ENCODE measurements at regions not wholly inside any gene's neighbourhood (a gene's known extent, or its start where the extent isn't known, plus 50 kb on each side); places are given as distances from the start of the nearest gene placed in this dataset.
"Not testable (repeated sequence)": the region's sequence is repeated elsewhere in the genome, so short reads cannot be mapped to it uniquely, and the experiment has no call there.

DNA sequence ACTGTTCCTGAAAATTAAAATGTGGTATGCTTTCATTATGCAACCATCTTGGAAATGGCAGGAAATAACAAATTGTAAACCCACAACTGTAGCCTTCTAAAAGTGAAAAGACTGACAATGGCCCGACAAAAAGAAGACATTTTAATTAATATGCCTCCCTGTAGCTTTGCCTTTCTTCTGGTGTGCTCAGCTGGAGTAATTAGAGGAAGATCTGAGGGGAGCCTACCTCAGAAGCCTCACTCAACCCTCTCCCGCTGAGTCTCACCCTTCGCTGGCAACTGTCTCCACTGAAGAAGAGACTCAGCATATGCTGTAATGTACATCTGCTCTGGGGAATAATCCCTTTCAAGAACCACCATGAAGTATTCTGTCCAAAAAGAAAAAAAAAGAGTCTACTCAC is 104.7 kb upstream of the SETMAR start:
- intact Hi-C loops (cut with DNase I) = no loop called here
- Histone ChIP-seq H3K27me3 (no peaks in the 10 kb centered on the region), H3K36me3 (no peaks in the 10 kb centered on the region), H3K9me3 (no peaks in the 10 kb centered on the region), H3K27ac (no peak overlapping the region), H3K4me3 (no peak overlapping the region), H3K4me1 (no peaks in the 10 kb centered on the region)
- DNase-seq = no peak
- TF ChIP-seq EP300 (IDR thresholded peaks at IDR 0.05) = no peak
- no peak for TF ChIP-seq POLR2AphosphoS5 (IDR thresholded peaks at IDR 0.05)
- no peak for TF ChIP-seq POLR2A (IDR thresholded peaks at IDR 0.05)
- TF ChIP-seq CTCF (IDR thresholded peaks at IDR 0.05) = no peak
- 89 to 92% methylated on average over 3 of the region's 3 CpGs for WGBS, 2 donors

DNA sequence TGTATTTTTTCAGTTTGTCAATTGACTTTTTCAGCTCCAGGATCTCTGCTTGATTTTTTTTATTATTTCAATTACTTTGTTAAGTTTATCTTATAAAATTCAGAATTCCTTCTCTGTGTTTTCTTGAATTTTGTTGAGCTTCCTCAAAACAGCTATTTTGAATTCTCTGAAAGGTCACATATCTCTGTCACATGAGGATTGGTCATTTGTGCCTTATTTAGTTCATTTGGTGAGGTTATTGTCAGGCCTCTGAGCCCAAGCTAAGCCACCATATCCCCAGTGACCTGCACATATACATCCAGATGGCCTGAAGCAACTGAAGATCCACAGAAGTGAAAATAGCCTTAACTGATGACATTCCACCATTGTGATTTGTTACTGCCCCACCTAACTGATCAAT is 98.4 kb upstream of the SETMAR start:
- H3K4me1 ChIP-seq; H3K4me3 ChIP-seq; intact Hi-C loops (cut with DNase I); H3K36me3 ChIP-seq; DNase-seq; H3K9me3 ChIP-seq; H3K27me3 ChIP-seq; H3K27ac ChIP-seq: not testable (repeated sequence)

DNA sequence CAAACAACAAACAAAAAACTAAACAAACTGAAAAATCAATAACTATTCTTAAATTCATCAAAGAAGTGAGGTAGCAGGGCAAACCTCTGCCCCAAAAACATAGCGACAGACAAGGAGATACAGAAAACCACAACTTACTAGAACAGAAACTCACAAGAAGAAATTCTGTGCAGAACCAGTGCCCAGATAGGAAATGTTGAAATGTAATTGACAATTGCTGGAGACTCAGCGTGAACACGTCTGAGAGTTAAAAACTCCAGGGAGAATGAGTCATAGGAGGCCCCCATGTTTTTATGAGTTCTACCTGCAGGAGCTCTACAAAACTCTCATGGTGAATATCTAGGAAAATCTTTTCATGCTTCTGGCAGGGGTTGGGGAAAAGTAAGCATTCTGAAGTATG is 95.5 kb upstream of the SETMAR start:
- Histone ChIP-seq H3K9me3 (no peaks in the 10 kb centered on the region), H3K4me1 (no peaks in the 10 kb centered on the region), H3K27ac (no peak overlapping the region), H3K4me3 (no peak overlapping the region), H3K27me3 (no peaks in the 10 kb centered on the region), H3K36me3 (no peaks in the 10 kb centered on the region)
- DNase-seq = no peak
- intact Hi-C loops (cut with DNase I) = no loop called here
- TF ChIP-seq POLR2AphosphoS5 (IDR thresholded peaks at IDR 0.05) (no peak), CTCF (IDR thresholded peaks at IDR 0.05) (no peak), EP300 (IDR thresholded peaks at IDR 0.05) (no peak), POLR2A (IDR thresholded peaks at IDR 0.05) (no peak)
- WGBS, 2 donors = 39 to 49% methylated on average over 3 of the region's 3 CpGs

DNA sequence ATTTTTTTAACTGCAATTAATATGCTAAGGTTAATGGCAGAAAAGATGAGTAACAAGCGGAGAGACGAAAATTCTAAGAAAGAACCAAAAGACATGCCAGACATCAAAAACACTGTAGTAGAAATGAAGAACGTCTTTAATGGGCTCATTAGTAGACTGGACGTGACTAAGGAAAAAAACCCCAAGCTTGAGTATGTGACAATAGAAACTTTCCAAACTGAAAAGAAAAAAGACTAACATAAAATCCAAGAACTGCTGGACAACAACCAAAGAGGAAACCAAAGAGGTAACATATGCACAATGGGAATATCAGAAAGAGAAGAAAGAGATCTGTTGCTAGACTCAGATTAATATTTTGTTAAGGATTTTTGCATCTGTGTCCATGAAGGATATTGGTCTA is 94.6 kb upstream of the SETMAR start:
- H3K36me3 ChIP-seq = no peaks in the 10 kb centered on the region
- DNase-seq = no peak
- H3K4me1 ChIP-seq = no peaks in the 10 kb centered on the region
- WGBS, 2 donors = 85 to 86% methylated on average over 4 of the region's 4 CpGs
- no peaks in the 10 kb centered on the region for H3K9me3 ChIP-seq
- no peaks in the 10 kb centered on the region for H3K27me3 ChIP-seq
- intact Hi-C loops (cut with DNase I) = no loop called here
- no peak overlapping the region for H3K4me3 ChIP-seq
- TF ChIP-seq POLR2AphosphoS5 (IDR thresholded peaks at IDR 0.05) (no peak), EP300 (IDR thresholded peaks at IDR 0.05) (no peak)
- no peak overlapping the region for H3K27ac ChIP-seq

DNA sequence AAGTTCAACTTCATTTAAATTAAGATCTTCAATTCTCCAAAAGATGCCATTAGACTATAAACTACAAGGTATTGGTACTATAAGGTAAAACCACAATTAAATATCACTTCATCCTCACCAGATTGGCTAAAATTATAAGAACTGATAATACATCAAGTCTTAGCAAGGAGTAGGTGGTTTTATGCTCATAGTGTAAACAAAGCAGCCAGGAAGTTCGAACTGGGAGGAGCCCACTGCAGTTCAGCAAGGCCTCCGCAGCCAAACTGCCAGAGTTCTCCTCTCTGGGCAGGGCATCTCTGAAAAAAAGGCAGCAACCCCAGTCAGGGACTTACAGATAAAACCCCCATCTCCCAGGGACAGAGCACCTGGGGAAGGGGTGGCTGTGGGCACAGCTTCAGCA is 91.6 kb upstream of the SETMAR start:
- Histone ChIP-seq H3K4me1 (no peaks in the 10 kb centered on the region), H3K9me3 (peaks cover 0 to 1% (median 0%) of the 10 kb centered on the region in 4 donors), H3K27me3 (no peaks in the 10 kb centered on the region), H3K36me3 (no peaks in the 10 kb centered on the region), H3K4me3 (no peak overlapping the region), H3K27ac (no peak overlapping the region)
- DNase-seq = no peak
- intact Hi-C loops (cut with DNase I) = no loop called here
- 14 to 50% methylated on average over 2 of the region's 2 CpGs for WGBS, 2 donors
- no peak for TF ChIP-seq POLR2AphosphoS5 (IDR thresholded peaks at IDR 0.05)

- H3K27ac ChIP-seq; H3K27me3 ChIP-seq; intact Hi-C loops (cut with DNase I); H3K4me3 ChIP-seq; DNase-seq; H3K4me1 ChIP-seq; H3K36me3 ChIP-seq; H3K9me3 ChIP-seq: not testable (repeated sequence)
Observed at GRCh38 chr3:4213420-4213819, 89.7 kb upstream of the SETMAR start.

- DNase-seq; H3K36me3 ChIP-seq; H3K9me3 ChIP-seq; intact Hi-C loops (cut with DNase I); H3K27me3 ChIP-seq; H3K27ac ChIP-seq; H3K4me3 ChIP-seq; H3K4me1 ChIP-seq: not testable (repeated sequence)
- 39 to 78% methylated on average over 2 of the region's 2 CpGs for WGBS, 2 donors
Observed at GRCh38 chr3:4216974-4217373, 86.2 kb upstream of the SETMAR start.
